HG03095 (cell line): ENCODE measurements at regions not wholly inside any gene's neighbourhood (a gene's known extent, or its start where the extent isn't known, plus 50 kb on each side); places are given as distances from the start of the nearest gene placed in this dataset.

ENCODE experiments used
- ATAC-seq: cut with Tn5 transposase; IDR thresholded peaks from one replicate; pipeline ENCODE4 v1.9.1; 2021; ENCODE audit warnings: moderate library complexity; ENCODE audit not compliant: unreplicated experiment

DNA sequence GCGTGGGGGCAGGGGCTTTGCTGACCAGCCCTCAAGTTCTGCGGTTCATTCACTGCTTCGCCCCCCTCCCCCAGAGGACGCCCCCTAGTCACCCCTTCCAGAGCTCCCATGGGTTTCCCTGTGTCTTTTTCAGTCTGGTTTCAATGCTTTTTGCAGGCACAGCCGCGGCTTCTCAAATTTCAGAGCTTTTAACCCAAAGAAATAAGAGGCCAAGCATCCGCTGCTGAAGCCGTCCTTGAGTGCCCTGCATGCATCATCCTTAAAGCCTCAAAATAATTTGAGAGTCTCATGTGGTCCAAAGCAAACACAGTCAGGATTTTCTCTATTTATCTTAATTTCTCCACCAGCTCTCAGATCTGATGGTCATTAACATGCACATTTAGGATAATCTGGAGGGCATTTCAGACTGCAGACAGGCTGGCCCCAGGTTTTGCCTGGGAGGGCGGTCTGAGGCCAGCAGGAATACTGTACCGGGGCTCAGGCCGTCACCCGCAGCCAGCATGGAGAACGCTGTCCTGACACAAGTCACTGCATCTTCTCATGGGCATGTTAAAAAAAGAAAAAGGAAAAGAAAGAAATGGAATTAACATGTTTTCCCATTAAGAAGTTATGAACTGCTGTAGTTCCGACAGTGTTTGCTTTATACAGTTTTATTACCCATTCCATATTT, 420.8 kb upstream of the IRX4 start:
- no peak for ATAC-seq

DNA sequence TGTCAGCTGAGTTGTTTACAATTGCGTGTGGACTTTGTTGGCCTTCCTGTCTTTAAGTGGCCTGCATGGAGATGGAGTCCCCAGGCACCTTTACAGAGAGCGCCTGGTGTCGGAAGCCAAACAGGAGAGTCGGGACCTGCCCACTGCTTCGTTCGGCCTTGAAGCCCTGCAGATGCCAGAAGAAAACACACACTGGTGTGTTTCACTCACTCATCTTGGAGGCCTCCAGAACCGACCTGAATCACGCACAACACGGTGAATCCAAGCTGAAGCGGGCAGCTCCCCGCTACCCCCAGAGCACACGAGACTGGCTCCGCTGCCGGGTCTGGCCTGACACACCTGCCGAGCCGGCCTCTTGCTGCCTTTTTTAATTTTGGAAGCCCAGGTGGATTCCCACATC, 419.4 kb upstream of the IRX4 start:
- ATAC-seq: no peak

DNA sequence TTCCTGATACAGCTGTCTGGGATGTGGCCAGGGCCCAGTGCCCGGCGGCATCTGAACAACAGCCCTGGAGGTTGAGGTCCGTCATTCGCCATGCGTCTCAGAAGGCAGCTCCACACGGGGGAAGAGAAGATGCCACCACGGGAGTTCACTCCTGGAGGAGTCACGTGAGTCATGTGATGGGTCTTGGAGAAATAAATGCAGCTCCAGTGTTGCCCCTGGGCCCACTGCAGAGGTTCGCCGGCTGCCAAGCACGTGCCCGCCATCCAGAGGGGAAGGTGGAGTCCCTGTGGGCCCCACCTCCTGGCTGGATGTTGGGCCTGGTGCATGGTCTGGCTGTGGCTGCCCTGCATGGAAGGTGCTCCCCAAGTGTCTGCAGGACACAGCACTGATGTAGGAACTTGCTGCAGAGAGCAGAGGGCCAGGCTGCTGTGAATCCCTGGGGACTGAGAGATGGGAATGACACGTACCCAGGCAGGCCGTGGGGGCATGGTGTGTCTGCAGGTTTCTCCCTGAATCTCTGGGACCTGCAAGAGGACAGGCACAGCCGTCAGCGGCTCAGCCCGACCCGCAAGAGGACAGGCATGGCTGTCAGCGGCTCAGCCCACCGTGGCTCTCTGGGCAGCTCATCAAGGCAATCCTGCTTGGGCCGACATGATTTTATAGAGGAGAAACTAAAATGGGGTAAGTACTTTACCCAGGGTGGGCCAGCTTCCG, 418.3 kb upstream of the IRX4 start:
- ATAC-seq: no peak

DNA sequence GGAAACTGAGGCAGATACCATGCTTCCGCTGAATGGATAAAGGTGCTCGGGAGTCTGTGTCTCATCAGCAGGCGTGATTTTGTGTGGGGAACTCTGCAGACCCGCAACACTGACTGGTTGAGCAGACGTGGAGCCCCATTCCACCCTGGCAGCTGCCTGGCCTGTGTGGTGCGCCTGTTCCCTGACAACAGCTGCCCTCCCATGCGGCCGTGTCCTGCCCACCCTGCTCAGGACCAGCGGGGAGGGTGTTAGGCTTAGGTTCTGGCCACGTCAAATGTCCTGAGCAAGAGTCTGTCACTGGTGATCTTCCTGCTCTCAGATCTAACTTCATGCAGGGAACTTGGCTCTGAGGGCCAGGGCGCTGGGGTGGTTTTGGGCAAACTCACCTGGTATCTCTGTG, 417.7 kb upstream of the IRX4 start:
- ATAC-seq: no peak

DNA sequence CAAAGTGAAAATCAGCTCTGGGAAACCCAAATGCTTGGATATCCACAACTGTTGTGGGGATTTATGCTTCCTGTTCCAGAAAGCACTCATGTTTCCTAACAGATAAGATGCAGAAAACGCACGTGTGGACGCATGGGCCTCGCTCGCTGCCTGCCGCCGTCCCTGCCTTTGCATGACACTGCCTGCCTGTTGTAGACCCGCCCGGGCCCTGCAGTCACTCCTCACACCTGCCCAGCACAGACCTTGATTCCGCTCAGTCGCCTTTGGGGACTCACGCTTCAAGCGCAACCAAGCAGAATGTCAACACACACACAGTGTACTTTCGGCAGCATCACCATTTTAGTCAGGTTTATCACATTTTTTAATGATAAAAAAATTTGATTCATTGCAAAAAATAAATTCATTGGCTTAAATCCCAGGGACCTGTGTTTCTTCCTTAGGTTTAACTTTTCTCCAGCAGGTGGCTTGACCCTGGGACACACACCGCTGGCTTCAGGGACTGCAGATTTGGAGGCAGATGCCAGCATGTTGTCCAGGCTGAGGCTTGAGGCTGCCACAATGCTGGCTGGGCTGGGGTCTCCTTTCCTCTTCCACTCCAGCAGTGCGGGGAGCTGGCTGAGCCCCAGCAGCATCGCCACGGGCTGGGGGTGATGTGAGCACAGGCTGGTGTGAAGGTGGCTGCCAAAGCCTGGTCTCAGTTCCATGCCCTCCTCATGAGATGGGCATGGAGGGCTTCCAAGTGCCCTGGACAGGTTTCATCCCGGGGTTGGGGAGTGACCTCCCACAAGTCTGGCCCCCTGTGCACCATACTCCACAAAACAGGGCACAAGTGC, 416.9 kb upstream of the IRX4 start:
- no peak for ATAC-seq

DNA sequence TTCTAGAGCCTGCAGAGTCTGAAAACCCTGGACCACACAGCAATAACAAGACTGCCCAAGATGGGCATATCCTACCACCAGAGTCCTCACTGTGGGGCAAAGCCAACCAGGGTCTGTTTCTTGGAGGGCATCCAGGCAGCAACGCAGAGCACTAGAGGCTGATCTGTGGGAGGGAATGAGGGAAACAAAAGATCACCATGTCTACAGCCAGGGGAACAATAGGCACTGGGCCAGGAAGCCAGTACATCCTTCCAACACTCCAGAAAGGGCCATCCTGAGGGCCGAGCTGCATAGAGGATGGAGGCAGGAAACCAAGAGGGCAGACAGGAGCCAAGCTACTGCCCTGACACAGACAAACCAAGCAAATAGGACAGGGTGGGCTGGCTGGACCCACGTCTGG, 416.1 kb upstream of the IRX4 start:
- no peak for ATAC-seq

DNA sequence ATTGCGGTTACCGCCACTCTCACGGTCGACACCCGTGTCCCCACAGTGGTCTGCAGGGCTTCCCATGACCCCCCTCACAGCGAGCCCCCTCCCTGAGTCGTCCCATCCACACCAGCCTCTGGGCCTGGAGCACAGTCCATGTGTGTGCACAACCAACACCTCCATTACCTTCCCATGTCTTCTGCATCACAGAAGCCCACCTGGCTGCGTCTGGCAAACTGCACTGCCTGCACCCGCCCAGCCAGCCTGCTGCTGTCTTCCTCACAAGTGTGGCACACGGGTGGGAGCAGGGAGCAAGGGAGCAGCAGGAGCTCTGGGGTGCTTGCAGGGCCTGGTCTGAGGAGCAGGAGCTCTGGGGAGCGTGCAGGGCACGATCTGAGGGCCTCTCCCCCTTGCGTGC, 415.3 kb upstream of the IRX4 start:
- no peak for ATAC-seq

- no peak for ATAC-seq
Observed at GRCh38 chr5:2295476-2295875, 412.8 kb upstream of the IRX4 start.

DNA sequence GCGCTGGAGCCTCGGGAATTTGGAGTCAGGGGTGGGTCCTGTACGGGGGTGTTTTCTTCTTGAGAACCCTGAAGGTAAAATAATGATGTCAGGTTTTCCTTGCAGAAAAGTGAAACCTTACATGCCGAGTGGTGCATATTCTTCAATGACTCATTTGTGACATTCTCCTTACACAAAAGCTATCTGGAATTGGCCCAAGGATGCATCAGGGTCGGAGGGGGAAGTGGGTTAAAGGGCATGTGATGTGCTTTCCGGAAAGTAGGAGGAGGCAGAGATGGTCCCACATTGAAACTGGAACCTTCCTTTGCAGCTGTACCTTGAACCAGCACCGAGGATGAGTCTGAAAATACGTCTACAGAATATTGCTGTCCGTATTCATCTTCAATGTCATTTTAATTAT, 411.2 kb upstream of the IRX4 start:
- no peak for ATAC-seq

GRCh38 chr5:2291146-2291840, 408.6 kb upstream of the IRX4 start:
- ATAC-seq: no peak

DNA sequence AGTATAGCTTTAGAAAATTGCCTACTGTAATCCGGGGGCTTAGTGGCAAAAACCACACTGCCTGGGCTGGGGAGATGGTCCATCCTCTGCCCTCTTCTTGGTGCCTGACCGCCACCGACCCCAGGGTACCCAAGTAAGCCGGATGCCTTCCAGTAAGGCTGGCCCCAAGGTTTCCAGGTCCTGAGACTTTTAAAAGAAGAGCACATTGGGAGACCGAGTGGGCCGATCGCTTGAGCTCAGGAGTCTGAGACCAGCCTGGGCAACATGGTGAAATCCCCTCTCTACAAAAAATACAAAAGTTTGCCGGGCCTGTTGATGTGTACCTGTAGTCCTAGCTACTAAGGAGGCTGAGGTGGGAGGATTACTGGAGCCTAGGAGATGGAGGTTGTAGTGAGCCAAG, 406.7 kb upstream of the IRX4 start:
- no peak for ATAC-seq

- ATAC-seq: no peak
Observed at GRCh38 chr5:2288968-2289367, 406.2 kb upstream of the IRX4 start.

DNA sequence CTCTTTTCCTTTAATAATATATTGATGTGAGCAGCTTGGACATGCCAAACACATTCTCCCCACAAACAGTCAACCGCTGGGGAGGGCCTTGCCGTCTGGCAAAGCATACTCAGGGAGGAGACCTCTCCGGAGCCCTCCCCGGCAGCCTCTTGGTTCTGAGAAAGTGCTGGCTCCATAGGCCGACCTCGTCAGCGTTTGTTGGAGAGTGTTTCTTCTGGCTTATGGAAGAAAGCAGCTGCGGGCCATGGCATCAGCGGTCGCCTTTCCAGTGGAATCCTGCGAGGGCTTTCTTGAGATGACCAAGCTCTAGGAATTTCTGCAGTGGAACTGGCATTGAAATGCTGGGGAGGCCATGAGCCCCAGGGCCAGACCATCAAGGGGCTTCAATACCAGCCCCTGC, 405.7 kb upstream of the IRX4 start:
- ATAC-seq: no peak

- no peak for ATAC-seq
Observed at GRCh38 chr5:2286250-2286649, 403.5 kb upstream of the IRX4 start.

DNA sequence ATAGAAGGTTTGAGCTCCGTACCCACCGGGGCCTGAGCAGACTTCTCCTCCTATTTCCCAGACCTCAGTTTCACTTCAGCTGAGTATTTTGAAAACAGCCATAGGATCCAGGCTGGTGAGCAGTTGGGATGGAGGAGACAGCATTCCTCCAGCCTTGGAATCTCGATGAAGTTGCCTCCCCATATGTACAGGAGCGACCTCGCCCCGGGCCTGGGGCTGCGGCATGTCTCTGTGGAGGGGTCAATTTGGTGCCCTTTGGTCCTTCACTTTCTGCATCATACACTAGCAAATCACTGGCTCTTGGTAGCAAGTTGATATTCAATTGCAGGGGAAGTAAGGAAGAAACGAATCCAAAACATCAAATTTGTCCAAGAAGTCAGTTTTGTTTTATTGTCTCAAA, 402.0 kb upstream of the IRX4 start:
- ATAC-seq: no peak

GRCh38 chr5:2283481-2284045, 400.8 kb upstream of the IRX4 start:
- ATAC-seq: no peak

DNA sequence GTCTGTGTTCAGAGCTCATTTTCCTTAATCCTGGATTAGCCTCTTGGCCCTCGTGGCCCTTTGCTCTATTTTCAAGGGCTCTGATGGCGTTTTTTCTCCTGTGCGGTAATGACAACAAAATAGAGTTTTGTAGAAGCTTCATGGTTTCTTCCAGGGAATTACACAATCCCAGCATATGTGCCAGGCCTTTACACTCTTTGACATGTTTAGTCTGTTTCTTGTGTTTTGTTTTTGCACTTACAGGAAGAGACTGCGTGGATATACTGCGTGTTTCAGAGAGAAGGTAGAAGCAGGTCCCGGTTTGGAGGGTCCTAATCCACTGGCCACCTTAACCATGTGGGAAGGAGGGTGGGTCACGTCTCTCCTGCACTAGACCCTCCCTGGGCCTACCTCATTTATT, 400.2 kb upstream of the IRX4 start:
- no peak for ATAC-seq

DNA sequence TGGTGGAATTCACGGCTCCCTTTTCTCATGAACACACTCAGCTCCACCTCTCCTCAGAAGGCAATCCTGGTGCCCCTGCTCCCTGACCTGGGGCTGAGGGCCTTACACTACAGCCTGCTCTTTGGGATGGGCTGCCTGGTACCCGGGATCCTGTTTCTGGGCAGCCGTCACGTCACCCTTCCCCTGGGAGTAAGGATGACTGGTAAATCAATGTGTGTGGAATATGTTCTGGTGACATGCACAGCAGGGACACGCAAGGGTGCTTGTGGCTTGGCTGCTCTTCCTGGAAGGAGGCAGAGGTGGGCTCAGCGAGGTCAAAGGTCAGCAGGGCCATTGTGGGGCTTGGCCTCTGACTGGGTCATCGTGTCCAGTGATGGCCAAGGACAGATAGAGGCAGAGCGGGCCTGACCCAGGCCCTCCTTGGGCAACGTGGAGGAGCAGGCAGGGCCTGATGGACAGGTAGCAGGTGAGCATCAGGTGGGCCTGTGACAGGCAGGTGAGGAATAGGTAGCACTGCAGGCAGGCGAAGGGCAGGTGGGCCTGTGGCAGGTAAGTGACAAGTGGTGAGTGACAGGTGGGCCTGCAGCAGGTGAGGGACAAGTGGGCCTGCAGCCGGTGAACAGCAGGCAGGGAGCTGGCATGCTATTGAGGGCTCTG, 399.4 kb upstream of the IRX4 start:
- no peak for ATAC-seq

- ATAC-seq: no peak
Observed at GRCh38 chr5:2281446-2281845, 398.7 kb upstream of the IRX4 start.

DNA sequence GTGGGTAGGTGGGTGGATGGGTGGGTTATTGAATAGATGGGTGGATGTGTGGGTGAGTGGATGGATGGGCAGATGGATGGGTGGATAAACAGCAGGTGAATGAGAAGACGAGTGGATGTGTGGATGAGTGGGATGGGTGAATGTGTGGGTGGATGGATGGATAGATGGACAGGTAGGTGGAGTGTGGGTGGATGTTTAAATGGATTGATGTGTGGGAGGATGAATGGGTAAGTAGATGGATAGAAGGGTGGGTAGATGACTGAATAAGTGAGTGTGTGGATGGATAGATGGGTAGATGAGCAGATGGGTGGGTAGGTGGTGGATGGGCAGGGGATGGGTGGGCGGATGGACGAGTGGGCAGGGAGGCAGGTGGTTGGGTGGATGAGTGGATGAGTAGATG, 397.6 kb upstream of the IRX4 start:
- no peak for ATAC-seq
